GM19372 (cell line): ENCODE measurements at regions not wholly inside any gene's neighbourhood (a gene's known extent, or its start where the extent isn't known, plus 50 kb on each side); places are given as distances from the start of the nearest gene placed in this dataset.
"Not testable (repeated sequence)": the region's sequence is repeated elsewhere in the genome, so short reads cannot be mapped to it uniquely, and the experiment has no call there.

ENCODE experiments used
- ATAC-seq: cut with Tn5 transposase; IDR thresholded peaks from one replicate; pipeline ENCODE4 v1.9.1; 2021; ENCODE audit warnings: mild to moderate bottlenecking, low read depth, moderate library complexity; ENCODE audit not compliant: unreplicated experiment

DNA sequence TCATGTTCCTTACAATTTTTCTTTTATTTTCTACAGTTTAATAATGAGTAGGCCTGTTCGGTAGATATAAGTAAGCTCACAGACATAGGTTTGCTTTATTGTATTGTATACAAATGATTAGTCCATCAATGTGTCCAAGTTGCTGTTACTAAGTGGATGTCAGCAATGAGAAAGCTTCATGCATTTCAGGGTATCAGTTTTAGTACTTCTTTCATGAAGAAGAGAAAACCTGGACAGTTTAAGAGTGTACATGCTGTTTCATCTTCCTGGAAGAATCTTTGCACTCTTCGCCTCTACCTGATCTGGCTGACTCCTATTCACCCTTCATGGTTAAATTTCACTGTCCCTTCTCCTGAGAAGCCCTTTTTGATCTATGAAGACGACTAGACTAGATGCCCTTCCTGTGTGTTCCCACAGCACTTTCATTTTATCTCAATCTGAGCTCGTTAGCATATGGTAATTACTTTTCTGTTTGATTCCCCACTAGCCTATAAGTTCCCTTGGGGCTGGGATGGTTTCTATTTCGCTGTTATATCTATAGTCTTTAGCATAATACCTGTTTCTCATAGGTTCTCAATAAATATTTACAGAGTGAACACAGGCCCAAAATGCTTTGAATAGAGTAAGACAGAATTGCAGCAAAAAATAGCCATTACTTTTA lies 70.7 kb downstream of the CETN3 start:
- ATAC-seq, result peak; percentile 86

DNA sequence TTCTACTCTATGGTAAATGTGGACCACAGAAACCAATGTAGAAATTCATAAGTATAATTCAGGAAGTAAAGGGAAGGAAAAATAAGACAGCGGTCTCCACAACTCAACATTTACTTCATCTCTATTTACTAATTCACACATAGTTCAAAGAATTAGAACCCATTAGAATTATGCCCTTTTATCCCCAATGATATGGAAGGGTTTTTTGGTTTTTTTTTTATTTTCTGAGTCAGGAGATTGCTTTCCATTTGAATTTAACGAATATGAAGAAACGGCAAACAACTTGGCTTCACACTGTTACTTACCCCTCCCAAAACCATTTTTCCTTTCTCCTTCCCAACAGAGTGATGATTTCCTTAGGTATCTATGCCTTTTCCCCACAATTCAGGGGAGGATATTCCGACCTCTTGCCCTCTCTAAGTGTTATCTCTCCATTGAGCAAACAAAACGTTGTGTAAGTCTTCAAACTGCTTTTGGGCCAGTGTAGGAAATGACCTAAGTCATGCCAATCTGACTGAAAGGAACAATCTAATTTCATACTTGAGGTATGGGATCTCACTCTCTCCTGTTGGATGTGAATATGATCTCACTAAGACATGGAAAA lies 72.0 kb downstream of the CETN3 start:
- ATAC-seq, result no peak

DNA sequence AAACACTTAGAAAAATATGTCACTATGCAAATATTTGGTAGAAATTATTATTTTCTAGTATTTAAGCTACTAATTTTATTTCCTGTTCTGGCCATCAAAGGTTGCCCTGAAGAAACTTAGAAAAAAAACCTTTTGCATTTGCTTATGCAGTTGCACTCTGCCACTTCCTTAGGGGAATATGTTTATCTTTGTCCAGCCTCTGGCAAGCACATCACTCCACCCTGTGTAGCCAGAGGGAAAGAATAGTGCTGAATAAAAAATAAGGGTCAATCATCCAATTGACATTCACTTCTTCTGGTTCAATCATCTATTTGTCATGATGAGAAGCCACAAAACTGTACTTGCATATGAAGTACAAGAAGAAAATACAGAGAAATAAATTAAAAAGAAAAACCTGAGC lies 72.8 kb downstream of the CETN3 start:
- ATAC-seq, result no peak

DNA sequence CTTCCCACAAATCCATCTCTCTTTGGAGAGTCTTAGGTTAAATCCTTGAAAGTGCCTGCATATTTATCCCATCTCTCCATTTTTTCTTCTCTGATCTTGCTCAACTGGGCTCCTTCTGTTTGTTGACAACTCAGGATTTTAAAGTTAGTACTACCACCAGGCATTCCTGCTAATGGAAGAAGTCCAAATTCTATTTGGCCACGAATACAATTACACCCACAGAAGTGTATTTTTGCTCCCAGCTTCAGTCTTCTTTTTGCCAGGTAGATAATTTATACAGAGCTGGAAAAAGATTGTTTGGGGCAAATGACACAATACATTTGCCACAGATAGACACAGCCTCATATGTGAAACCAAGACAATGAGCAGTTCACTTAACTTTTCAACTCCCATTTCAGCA lies 74.8 kb downstream of the CETN3 start:
- no peak for ATAC-seq

DNA sequence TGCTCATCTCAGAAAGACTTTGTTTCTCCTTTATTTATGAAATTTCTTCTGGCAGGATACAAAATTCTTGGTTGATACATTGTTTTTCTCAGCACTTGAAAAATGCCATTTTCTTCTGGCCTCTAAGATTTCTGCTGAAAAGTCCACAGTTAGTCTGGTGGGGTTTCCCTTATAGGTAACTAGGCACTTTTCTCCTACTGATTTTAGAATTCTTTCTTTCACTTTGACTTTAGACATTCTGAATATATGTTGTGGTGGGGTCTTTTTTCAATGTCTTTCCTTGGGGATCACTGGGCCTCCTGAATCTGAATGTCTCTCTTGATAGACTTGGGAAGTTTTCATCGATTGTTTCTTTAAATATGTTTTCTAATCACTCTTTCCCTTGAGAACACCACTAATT lies 79.6 kb downstream of the CETN3 start:
- ATAC-seq, result no peak

DNA sequence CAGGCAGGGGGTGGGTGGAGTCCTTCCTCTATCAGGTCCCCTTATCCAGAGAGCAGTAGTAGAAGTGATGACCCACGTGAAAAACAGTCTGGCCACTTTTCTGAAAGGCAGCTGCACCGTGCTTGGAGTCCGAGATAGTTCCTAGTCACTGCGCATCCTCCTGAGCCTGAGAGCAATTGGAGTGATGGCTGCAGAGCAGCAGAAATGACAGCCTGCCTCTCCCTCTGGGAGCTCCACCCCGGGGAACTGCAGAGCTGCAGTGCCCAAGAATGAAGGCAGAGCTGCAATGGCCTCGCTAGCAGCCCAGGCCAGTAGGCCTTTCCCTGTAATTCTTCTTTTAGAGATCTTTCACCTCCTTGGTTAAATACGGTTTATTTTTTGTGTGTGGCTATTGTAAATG lies 82.6 kb downstream of the CETN3 start:
- ATAC-seq, result no peak

DNA sequence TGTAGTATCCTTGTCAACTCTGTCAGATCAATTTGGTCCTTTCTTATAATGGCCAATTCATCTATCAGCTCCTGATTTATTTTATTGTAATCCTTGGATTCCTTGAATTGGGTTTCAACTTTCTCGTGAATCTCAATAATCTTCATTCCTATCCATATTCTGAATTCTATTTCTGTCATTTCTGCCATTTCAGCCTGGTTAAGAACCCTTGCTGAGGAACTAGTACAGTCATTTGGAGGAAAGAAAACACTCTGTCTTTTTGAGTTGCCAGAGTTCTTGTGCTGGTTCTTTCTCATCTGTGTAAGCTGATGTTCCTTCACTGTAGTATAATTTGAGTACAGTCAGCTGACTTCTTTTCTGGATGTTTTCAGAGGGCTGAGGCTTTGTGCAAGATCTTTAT lies 84.5 kb downstream of the CETN3 start:
- ATAC-seq, result no peak

DNA sequence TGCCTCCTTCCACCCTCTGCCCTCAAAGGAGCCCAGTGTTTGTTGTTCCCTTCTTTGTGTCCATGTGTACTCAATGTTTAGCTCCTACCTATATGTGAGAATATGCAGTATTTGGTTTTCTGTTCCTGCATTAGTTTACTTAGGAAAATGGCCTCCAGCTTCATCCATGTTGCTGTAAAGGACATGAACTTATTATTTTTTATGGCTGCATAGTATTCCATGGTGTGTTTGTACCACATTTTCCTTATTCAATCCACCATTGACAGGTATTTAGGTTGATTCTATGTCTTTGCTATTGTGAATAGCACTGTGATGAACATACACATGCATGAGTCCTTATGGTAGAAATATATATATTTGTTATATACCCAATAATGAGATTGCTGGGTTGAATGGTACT lies 89.2 kb downstream of the CETN3 start:
- ATAC-seq, result not testable (repeated sequence)

DNA sequence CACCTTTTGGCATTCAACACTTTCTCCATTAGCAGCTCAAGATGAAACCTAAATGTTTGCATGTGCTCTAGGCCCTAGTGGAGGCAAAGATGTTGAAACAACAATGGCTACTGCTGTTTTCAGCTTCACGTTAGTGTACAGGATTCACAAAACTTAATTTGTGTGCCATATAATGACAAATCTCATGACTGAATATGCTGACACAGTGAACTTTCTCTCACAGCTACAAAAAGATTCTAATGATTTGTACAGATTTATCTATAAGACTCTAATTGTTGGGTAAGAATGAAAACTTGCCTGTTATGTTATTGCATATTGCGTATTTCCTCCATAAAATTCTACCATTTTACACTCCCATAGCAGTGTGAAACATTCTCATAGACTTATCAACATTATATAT lies 97.5 kb downstream of the CETN3 start:
- ATAC-seq, result no peak

DNA sequence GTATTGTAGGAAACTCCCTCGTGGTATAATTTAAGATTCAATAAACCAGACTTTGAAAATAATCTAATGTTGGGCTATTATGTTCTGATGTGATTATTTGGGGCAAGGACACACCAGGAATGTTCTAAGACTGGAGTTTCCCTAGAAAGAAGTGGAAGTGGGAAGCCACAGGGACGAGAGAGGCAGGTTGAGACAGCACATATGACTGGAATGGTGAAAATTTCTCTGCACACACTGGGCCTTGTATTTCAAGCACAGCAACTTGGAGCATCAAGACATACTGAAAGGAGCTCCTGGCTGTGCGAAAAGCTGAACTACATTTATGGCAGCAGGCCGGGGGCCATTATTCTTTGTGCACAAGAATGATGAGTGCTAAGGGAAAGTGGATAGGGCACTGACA lies 98.2 kb downstream of the CETN3 start:
- ATAC-seq, result no peak

DNA sequence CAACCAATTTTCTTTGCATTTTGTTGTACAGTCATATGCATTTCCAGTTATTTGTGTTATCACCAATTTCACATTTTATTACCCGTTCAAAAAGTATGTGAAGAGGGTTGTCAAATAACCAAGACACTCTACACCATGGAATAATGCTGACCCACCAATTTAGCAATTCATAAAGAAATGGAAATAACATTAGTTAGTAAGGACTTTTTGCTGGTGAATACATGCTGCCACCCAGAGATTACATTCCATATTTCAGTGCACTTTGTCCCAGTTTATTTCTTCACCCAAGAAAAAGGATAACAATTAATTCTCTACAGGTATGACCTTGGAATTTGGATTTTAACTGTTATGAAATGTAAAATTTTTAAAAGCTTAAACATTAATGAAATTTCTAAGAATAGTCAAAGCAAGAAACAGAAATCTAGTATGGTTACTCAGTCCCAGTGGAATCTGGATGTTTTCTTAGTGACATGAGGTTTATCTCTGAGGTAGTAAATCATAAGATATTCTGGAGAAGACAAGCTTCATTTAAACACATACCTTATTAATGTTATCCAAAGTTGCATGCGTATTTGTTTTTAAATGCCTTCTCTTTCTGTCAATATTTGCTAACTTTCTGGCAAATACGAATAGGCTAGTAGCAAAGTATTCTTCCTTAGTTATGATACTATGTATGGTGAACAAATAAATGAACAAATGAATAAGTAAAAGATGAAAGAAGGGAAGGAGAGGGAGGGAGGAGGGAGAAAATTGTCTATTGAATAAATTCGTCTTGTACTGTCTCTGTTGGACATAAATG lies 100.6 kb downstream of the CETN3 start:
- no peak for ATAC-seq

DNA sequence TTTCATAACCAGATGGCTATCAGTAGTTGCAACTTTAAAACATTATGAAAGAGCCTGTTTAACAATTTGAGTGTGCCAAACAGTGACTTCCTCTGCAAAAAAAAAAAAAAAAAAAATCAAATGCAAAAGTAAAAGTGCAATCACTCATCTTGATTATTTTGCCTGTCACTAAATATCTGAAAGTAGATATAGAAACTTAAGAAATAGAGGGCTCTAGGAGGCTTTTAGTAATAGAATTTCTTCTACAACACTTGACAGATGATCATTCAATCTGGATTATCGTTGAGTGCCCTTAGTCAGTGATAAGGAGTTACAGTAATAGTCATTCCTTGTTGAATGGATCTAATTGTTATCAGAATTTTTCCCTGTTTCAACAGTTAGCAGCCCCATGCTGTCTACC lies 101.8 kb downstream of the CETN3 start:
- no peak for ATAC-seq

DNA sequence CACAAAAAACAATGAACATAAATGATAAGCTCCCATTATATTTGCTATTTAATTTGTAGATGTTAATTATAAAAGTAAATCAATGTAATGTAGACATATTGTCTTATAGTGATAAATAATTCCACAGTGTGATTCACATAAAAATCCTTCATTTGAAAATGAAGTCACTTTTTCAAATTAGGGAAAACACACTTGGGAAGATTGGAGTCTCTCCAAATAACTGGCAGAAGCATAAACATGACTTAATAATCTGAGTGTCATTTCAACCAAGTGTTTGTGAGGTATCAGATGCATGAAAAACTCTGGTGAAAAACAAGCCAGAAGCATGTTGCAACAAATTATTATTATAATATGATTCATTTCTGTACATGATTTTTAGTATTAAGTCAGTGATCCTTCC lies 102.2 kb downstream of the CETN3 start:
- ATAC-seq, result no peak

DNA sequence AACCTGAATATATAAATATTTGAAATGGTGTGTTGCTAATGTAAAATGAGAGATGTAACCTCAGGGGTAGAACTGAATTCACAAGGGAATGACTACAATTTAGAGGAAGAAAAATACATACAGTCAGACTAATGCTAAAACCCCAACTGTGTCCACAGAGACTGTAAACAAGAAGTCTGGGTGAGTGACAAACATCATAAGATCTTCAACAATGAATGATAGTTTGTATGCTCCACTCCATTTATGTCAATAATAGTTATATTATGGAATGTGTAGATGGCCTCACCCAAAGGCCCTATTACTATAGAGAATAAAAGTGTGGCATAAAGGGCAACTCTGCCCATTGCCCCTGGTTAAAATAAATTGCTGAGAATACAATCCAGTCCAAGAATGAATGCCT lies 102.9 kb downstream of the CETN3 start:
- ATAC-seq, result no peak

DNA sequence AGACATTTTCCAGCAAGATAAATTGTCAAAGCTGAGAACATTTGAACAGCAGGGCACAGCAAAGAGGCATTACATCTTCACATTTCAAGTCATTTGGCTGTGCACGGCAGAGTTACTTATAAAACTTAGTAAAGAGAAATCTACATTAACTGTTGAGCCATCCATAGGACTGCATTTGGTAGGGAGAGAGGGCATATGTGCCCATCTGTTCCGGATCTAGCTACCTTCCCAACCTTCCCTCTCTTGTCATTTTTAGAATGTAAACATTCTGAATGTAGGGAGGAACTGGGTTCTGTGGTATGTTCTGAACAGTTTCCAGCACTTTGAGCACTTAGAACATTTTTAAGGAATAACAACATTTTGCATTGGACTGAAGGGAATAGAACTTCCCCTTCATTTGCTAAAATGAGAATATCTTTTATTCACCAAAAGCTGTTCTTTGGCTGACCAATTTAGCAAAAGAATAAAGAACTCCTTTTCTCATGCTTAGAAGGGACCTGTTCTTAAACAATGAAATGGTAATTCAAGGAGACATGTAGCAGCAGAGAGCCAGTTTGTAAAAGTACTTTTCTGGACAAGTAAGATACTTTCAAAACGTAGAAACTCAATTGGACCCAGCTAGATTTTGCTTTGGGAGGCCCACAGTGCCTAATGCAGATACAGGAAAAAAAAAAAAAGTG lies 104.4 kb downstream of the CETN3 start:
- ATAC-seq, result no peak

DNA sequence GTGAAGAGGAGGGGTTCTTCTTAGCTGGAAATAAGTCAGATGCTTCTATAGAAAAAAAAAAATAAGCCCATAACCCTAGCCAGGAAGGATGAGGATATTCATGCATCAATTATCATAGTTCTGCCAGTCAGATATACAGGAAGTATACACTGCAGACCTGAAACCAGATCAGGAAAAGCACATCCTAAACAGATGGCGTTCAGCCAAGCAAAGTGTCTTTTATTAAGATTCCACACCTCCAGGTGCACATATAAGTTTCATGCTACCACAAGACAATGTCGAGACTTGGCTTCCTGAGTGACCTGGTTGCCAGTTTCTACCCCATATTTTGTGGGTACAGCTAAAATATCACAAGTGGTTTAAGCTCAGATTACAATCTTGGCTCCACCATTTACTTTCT lies 108.3 kb downstream of the CETN3 start:
- ATAC-seq, result no peak

DNA sequence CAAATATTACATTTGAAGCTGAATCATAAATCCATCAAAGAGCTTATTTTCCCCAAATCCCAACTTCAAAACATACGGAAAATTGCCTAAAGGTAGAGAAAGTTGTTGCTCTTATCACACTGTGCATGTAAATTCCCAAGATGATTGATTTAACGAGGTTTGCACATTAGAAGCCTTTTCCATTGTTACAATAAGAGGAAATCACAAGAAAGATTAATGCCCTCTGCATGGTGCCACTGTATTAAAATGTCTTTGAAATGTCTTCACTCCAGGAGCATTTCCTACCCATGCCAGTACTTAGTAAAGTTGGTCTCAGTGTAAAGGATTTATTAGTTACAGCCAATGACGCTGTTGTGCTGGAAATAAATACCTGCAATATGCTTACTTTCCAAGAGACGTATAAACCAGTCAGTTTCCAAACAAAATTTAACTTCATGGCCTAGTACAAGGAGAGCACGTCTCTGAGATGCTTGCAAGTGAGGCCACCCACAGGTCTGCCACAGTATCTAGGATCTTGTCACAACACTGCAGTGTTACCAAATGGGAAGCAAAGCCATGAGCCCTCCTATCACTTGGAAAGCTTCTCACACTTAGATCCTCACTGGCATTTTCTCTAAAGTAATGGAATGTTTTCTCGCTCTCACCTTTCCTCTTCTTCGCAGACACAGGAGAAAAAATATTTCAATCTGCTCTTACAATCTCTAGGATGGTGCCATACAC lies 112.4 kb downstream of the CETN3 start:
- ATAC-seq, result no peak

DNA sequence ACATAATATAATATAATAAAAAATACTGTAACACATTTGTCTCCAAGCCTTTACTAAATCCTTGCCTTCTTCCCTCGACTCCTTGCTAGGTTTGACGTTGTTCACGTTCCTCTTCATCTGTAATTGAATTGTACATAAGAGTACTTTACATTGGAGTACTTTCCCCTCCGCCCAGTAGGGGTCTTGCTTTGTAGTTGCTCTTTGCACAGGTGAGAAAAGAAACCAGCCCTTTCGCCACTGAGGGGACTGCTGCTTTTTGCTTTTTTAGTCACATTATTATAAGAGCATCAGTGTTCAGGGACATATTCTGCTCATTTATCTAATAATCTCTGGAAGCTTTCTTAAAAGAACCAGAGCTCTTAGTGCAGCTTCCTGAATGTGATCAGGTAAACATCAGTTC lies 115.0 kb downstream of the CETN3 start:
- no peak for ATAC-seq

DNA sequence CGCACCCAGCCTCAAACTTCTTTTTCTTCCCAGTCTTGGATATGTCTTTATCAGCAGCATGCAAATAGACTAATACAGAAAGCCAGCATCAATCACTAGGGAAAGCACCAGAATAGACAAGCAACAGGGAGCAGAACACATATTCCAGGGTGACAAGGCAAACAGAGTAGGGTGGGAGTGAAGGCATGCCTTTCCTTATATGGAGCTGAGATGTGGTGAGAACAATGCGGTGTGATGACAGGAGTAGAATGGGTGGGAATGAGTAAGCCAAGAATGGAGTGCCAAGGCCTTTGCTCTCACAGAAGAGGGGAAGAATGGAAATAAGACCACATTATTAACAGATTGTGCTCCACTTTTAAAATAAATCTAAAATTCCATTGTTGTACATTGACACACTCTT lies 115.6 kb downstream of the CETN3 start:
- no peak for ATAC-seq

DNA sequence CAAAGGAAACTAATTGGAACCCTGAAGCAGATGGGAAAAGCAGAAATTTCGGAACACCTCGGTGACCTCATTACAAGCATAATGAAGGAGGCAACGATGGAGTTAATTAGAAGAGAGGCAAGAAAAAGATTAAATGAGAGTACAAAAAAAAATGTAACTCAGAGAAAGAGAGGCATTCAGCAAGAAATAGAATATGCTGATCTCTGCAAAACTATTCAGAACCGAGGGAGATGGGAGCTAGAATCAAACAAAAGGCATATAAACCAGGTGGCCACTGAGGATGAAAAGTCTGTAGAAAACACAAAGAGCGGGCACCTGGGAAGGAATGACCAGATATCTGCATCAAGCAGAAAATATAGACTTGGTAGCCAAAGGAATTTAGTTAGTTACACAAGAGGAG lies 118.9 kb downstream of the CETN3 start:
- no peak for ATAC-seq

DNA sequence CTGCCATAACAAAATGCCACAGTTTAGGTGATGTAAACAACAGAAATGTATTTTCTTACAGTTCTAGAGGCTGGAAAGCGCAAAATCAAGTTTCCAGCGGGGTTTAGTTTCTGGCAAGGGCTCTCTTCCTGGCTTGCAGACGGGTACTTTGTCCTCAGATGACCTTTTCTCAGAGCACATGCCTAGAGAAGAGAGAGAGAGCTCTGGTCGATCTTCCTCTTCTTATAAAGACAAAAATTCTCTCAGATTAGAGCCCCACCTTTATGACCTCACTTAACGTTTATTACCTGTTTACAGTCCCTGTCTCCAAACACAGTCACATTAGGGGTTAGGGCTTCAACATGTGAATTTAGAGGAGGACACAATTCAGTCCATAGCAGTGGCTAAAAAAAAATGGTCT lies 119.7 kb downstream of the CETN3 start:
- ATAC-seq, result no peak
